H1 (cell line): ENCODE measurements at regions not wholly inside any gene's neighbourhood (a gene's known extent, or its start where the extent isn't known, plus 50 kb on each side); places are given as distances from the start of the nearest gene placed in this dataset.

Source experiments
- CTCF ChIA-PET: fragments of 300-600 bp; sonication (Branson Sonifier 250); formaldehyde crosslinking; loops from one replicate; lab custom pipeline; 2021; ENCODE audit not compliant: partially characterized antibody; lab: Charles Lee
- POLR2A ChIA-PET: fragments of 300-600 bp; sonication (Branson Sonifier 250); formaldehyde crosslinking; loops from one replicate; lab custom pipeline; 2021; ENCODE audit warnings: inconsistent platforms; ENCODE audit not compliant: partially characterized antibody; lab: Charles Lee
- DNase-seq, 2 experiments: peaks; one replicate each; pipeline versions ENCODE4 v3.0.0 to v3.0.0-alpha.2; 2010 to 2022; ENCODE audit warnings: low spot score in 2 of 2, low read depth in 1 of 2, mixed read lengths in 1 of 2
- FAIRE-seq: peaks from 2 replicates; lab custom pipeline; 2011; peaks lifted over from hg19 to GRCh38; lab: Jason Lieb, UNC
- H2AFZ ChIP-seq: 2 replicates; pipeline ENCODE4 v1.8.1; 2012; ENCODE audit warnings: low read length, inconsistent platforms
- H2AK5ac ChIP-seq: 2 replicates; pipeline ENCODE4 v1.6.1; 2013; ENCODE audit warnings: low read depth, low read length
- H2BK120ac ChIP-seq: replicated peaks from 2 replicates; pipeline ENCODE3; 2013; ENCODE audit warnings: low read depth, low read length, inconsistent platforms
- H2BK12ac ChIP-seq: 2 replicates; pipeline ENCODE4 v1.6.1; 2013; ENCODE audit warnings: low read depth, low read length
- H2BK15ac ChIP-seq: 2 replicates; pipeline ENCODE4 v1.6.1; 2013; ENCODE audit warnings: low read length
- H2BK20ac ChIP-seq: 2 replicates; pipeline ENCODE4 v1.6.1; 2013; ENCODE audit warnings: low read length
- H2BK5ac ChIP-seq: 2 replicates; pipeline ENCODE4 v1.6.1; 2013; ENCODE audit warnings: low read depth, low read length
- H3K14ac ChIP-seq: 2 replicates; pipeline ENCODE4 v1.6.1; 2013; ENCODE audit warnings: inconsistent platforms; ENCODE audit not compliant: insufficient read length
- H3K18ac ChIP-seq: 2 replicates; pipeline ENCODE4 v1.6.1; 2013; ENCODE audit warnings: low read length; ENCODE audit errors: extremely low read depth
- H3K23ac ChIP-seq: 2 replicates; pipeline ENCODE4 v1.6.1; 2013; ENCODE audit warnings: inconsistent platforms; ENCODE audit not compliant: insufficient read length
- H3K23me2 ChIP-seq: 2 replicates; pipeline ENCODE4 v1.6.1; 2013; ENCODE audit warnings: low read depth, low read length
- H3K27ac ChIP-seq: 2 replicates; pipeline ENCODE4 v1.6.1; 2011; ENCODE audit warnings: low read depth, low read length, inconsistent platforms
- H3K27me3 ChIP-seq, 4 experiments: replicated peaks in 1 of 4; 1 replicate in 1 of 4; 2 replicates in 3 of 4; pipeline versions ENCODE4 v1.6.1 to v1.8.1; 2011 to 2013; ENCODE audit warnings: low read length in 3 of 4, mild to moderate bottlenecking in 3 of 4, inconsistent platforms in 2 of 4, mixed read lengths in 2 of 4, moderate library complexity in 1 of 4; ENCODE audit not compliant: control insufficient read depth in 3 of 4, insufficient read depth in 3 of 4; ENCODE audit errors: extremely low read depth in 1 of 4
- H3K36me3 ChIP-seq, 4 experiments: 2 replicates each; pipeline versions ENCODE4 v1.6.1 to v1.8.1; 2011 to 2013; ENCODE audit warnings: mild to moderate bottlenecking in 4 of 4, low read length in 3 of 4, moderate library complexity in 2 of 4, control low read depth in 1 of 4, inconsistent platforms in 1 of 4; ENCODE audit not compliant: insufficient read depth in 4 of 4, control insufficient read depth in 2 of 4
- H3K4ac ChIP-seq: replicated peaks from 2 replicates; pipeline ENCODE3; 2013; ENCODE audit warnings: low read length, low read depth, mixed read lengths, inconsistent platforms; ENCODE audit not compliant: insufficient read length
- H3K4me1 ChIP-seq, 4 experiments: replicated peaks in 1 of 4; 1 replicate in 1 of 4; 2 replicates in 3 of 4; pipeline versions ENCODE4 v1.6.1 to v1.8.1; 2011 to 2013; ENCODE audit warnings: low read length in 3 of 4, inconsistent platforms in 2 of 4, mixed read lengths in 1 of 4; ENCODE audit not compliant: insufficient read depth in 4 of 4, control insufficient read depth in 3 of 4
- H3K4me2 ChIP-seq, 2 experiments: 2 replicates each; pipeline versions ENCODE4 v1.6.1 to v1.8.1; 2011 to 2013; ENCODE audit warnings: low read depth in 2 of 2, low read length in 2 of 2, control low read depth in 1 of 2, inconsistent platforms in 1 of 2, mild to moderate bottlenecking in 1 of 2; ENCODE audit not compliant: insufficient read depth in 1 of 2
- H3K4me3 ChIP-seq, 4 experiments: fragments of 200-600, 300-600 bp in 1 of 4; sonication (generic), shearing (Covaris generic), sonication (Bioruptor Twin) in 1 of 4; 2 replicates each; pipeline versions ENCODE4 v1.5.1 to v1.8.1; 2011 to 2016; ENCODE audit warnings: low read length in 4 of 4, low read depth in 3 of 4, control low read depth in 2 of 4, inconsistent platforms in 2 of 4, mild to moderate bottlenecking in 2 of 4, mixed read lengths in 1 of 4, moderate library complexity in 1 of 4; ENCODE audit not compliant: insufficient read depth in 2 of 4; ENCODE audit errors: extremely low read depth in 1 of 4
- H3K56ac ChIP-seq: replicated peaks from 2 replicates; pipeline ENCODE3; 2013; ENCODE audit warnings: low read depth, mild to moderate bottlenecking, mixed read lengths, low read length, inconsistent platforms; ENCODE audit not compliant: insufficient read length
- H3K79me1 ChIP-seq: 2 replicates; pipeline ENCODE4 v1.6.1; 2013; ENCODE audit warnings: low read depth, low read length, control low read depth
- H3K79me2 ChIP-seq, 2 experiments: 2 replicates each; pipeline versions ENCODE4 v1.6.1 to v1.8.1; 2012 to 2013; ENCODE audit warnings: low read length in 2 of 2, mild to moderate bottlenecking in 2 of 2, inconsistent platforms in 1 of 2; ENCODE audit not compliant: insufficient read depth in 2 of 2, control insufficient read depth in 1 of 2
- H3K9ac ChIP-seq, 4 experiments: replicated peaks in 1 of 4; 1 replicate in 1 of 4; 2 replicates in 3 of 4; pipeline versions ENCODE4 v1.6.1 to v1.8.1; 2011 to 2013; ENCODE audit warnings: low read depth in 3 of 4, low read length in 3 of 4, control low read depth in 2 of 4, mild to moderate bottlenecking in 2 of 4, moderate library complexity in 2 of 4, inconsistent platforms in 1 of 4; ENCODE audit errors: extremely low read depth in 1 of 4
- H3K9me3 ChIP-seq, 2 experiments: 2 replicates each; pipeline versions ENCODE4 v1.6.1 to v1.8.1; 2012 to 2013; ENCODE audit warnings: mild to moderate bottlenecking in 2 of 2, moderate library complexity in 2 of 2, control low read depth in 1 of 2, inconsistent platforms in 1 of 2, low read depth in 1 of 2, low read length in 1 of 2, mixed read lengths in 1 of 2; ENCODE audit not compliant: insufficient read depth in 2 of 2
- H4K20me1 ChIP-seq, 2 experiments: replicated peaks in 1 of 2; 2 replicates each; pipeline versions ENCODE3 to v1.8.1; 2011 to 2013; ENCODE audit warnings: inconsistent platforms in 2 of 2, low read length in 2 of 2, mild to moderate bottlenecking in 1 of 2; ENCODE audit not compliant: insufficient read depth in 2 of 2, control insufficient read depth in 1 of 2
- H4K5ac ChIP-seq: 2 replicates; pipeline ENCODE4 v1.6.1; 2013; ENCODE audit warnings: low read length, low read depth, mixed read lengths, inconsistent platforms; ENCODE audit not compliant: insufficient read length
- H4K8ac ChIP-seq: 2 replicates; pipeline ENCODE4 v1.8.0; 2013; ENCODE audit warnings: mild to moderate bottlenecking, moderate library complexity, low read length, inconsistent platforms; ENCODE audit not compliant: insufficient read depth; ENCODE audit errors: extremely low read depth
- H4K91ac ChIP-seq: replicated peaks from 2 replicates; pipeline ENCODE3; 2013; ENCODE audit warnings: low read length, mixed read lengths, inconsistent platforms; ENCODE audit not compliant: insufficient read length
- ASH2L ChIP-seq: fragments of 200-600, 300-600 bp; sonication (generic); IDR thresholded peaks from one replicate; pipeline ENCODE4 v1.7.1; 2017; ENCODE audit warnings: low read length
- CBX5 ChIP-seq: fragments of 300-800, 300-1000 bp; sonication (generic); IDR thresholded peaks from 2 replicates; pipeline ENCODE4 v1.7.1; 2016; ENCODE audit warnings: antibody characterized with exemption, low read length, low read depth
- CREB1 ChIP-seq: IDR thresholded peaks from 2 replicates; pipeline ENCODE4 v1.6.1; 2012; ENCODE audit warnings: inconsistent platforms
- EP300 ChIP-seq, 2 experiments: IDR thresholded peaks; 1 replicate in 1 of 2; 2 replicates in 1 of 2; pipeline ENCODE4 v1.6.1; 2011 to 2012; ENCODE audit warnings: low read depth in 2 of 2, low read length in 2 of 2, mild to moderate bottlenecking in 2 of 2, borderline replicate concordance in 1 of 2, inconsistent platforms in 1 of 2, moderate library complexity in 1 of 2
- EZH2 ChIP-seq: fragments of 200-600 bp; sonication (generic); IDR thresholded peaks from 2 replicates; pipeline ENCODE4 v1.7.1; 2012; ENCODE audit warnings: low read depth, mild to moderate bottlenecking, moderate library complexity, low read length, inconsistent platforms; ENCODE audit not compliant: severe bottlenecking
- HDAC2 ChIP-seq, 2 experiments: fragments of 300-600 bp in 1 of 2; sonication (generic) in 1 of 2; IDR thresholded peaks; 2 replicates each; pipeline ENCODE4 v1.6.1; 2011 to 2012; ENCODE audit warnings: low read depth in 2 of 2, low read length in 2 of 2, mild to moderate bottlenecking in 2 of 2, moderate library complexity in 2 of 2, borderline replicate concordance in 1 of 2, inconsistent platforms in 1 of 2
- MAFK ChIP-seq: IDR thresholded peaks from 2 replicates; pipeline ENCODE4 v1.6.1; 2012; ENCODE audit warnings: low read depth, mild to moderate bottlenecking, improper control_type of control experiment, low read length
- TAF7 ChIP-seq: optimal IDR thresholded peaks from 2 replicates; pipeline ENCODE3; 2011; ENCODE audit warnings: low read depth, mild to moderate bottlenecking, inconsistent platforms, low read length, moderate library complexity, borderline replicate concordance
- WGBS, 2 experiments: shearing (Covaris generic) in 1 of 2; methylation state at CpG; one replicate each; pipeline versions ENCODE4 v1.1.6 to v1.1.7; 2013 to 2015; ENCODE audit warnings: low lambda C conversion rate in 2 of 2, mixed read lengths in 2 of 2, inconsistent platforms in 1 of 2, low coverage in 1 of 2, missing lambda C conversion rate in 1 of 2; ENCODE audit not compliant: insufficient replicate concordance in 2 of 2, insufficient coverage in 1 of 2, insufficient read length in 1 of 2; ENCODE audit errors: extremely low coverage in 1 of 2, missing lambda C conversion rate in 1 of 2; 5-methylcytosine and 5-hydroxymethylcytosine counted together

DNA sequence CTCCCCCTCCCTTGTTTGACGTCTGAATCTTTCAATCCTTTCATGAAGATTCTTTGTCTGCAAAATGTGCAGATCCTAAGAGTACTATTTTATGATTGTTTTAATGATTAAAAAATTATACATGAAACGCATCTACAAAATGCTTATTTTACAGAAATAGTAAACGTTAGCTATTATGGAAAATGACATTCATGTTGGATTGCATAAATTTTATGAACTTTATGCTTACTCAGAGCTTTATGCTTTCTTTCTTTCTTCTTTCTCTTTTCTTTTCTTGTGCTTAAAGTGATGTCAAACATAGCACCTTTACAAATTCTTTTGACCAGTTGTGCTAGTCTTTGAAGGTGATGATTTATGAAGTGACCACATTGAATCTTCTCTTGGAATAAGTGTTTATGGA, 805.4 kb downstream of the ADCYAP1 start:
- Histone ChIP-seq H3K23ac (no peak overlapping the region), H3K27me3 (peaks cover 0 to 1% (median 0%) of the 10 kb centered on the region in 4 experiments; a peak in 1 of 7 replicates), H3K4ac (no peak overlapping the region), H2AFZ (no peak overlapping the region), H3K36me3 (no peaks in the 10 kb centered on the region), H3K79me1 (no peaks in the 10 kb centered on the region), H4K5ac (no peak overlapping the region), H3K23me2 (no peaks in the 10 kb centered on the region), H3K9me3 (no peaks in the 10 kb centered on the region), H2AK5ac (no peak overlapping the region), H3K18ac (no peak overlapping the region), H3K27ac (no peak overlapping the region), H4K91ac (no peak overlapping the region), H3K4me3 (no peak overlapping the region), H2BK5ac (no peak overlapping the region), H3K9ac (no peak overlapping the region), H3K4me1 (no peaks in the 10 kb centered on the region), H3K4me2 (no peak overlapping the region), H2BK120ac (no peak overlapping the region), H3K56ac (no peak overlapping the region), H4K20me1 (no peaks in the 10 kb centered on the region), H4K8ac (no peak overlapping the region), H3K79me2 (no peaks in the 10 kb centered on the region), H2BK12ac (no peak overlapping the region), H2BK20ac (no peak overlapping the region), H2BK15ac (no peak overlapping the region), H3K14ac (no peak overlapping the region)
- 91% methylated on average over 3 of the region's 3 CpGs; no CpG with 5 or more reads in 1 of the 2 experiments for WGBS, 2 experiments
- no peak for TF ChIP-seq TAF7
- TF ChIP-seq CBX5, result no peak
- no peak for TF ChIP-seq EP300 (IDR thresholded peaks at IDR 0.05; ENCODE audit: borderline replicate concordance in 1 of 2, low read depth in 2 of 2, low read length in 2 of 2)
- no peak for TF ChIP-seq HDAC2 (IDR thresholded peaks at IDR 0.05; ENCODE audit: borderline replicate concordance in 1 of 2, low read depth in 2 of 2, low read length in 2 of 2)
- TF ChIP-seq EZH2, result no peak
- TF ChIP-seq ASH2L, result no peak
- TF ChIP-seq MAFK, result no peak
- no peak for TF ChIP-seq CREB1
- no peak for DNase-seq
- ChIA-PET POLR2A (no interaction called here), CTCF (no interaction called here)
- FAIRE-seq, result no peak
